Kidney (tissue), 13 donors: ENCODE measurements at regions not wholly inside any gene's neighbourhood (a gene's known extent, or its start where the extent isn't known, plus 50 kb on each side); places are given as distances from the start of the nearest gene placed in this dataset.

Experiments used
- DNase-seq, 5 donors: peaks; one replicate each; pipeline ENCODE4 v3.0.0-alpha.2; 2013 to 2020
- FAIRE-seq: peaks from 2 replicates; lab custom pipeline; 2012; peaks lifted over from hg19 to GRCh38; lab: Jason Lieb, UNC
- H3K27ac ChIP-seq, 2 donors: one replicate each; pipeline ENCODE4 v1.7.0; 2013; ENCODE audit warnings: low read depth in 2 of 2, low read length in 2 of 2, inconsistent platforms in 1 of 2
- H3K27me3 ChIP-seq: one replicate; pipeline ENCODE4 v1.7.1; 2013; ENCODE audit warnings: low read length, inconsistent platforms; ENCODE audit not compliant: control insufficient read depth, insufficient read depth
- H3K36me3 ChIP-seq, 3 donors: one replicate each; pipeline versions ENCODE4 v1.7.0 to v1.7.1; 2013; ENCODE audit warnings: low read length in 3 of 3, control low read depth in 1 of 3, inconsistent platforms in 1 of 3; ENCODE audit not compliant: insufficient read depth in 3 of 3, control insufficient read depth in 2 of 3
- H3K4me1 ChIP-seq, 3 donors: one replicate each; pipeline versions ENCODE4 v1.7.0 to v1.7.1; 2013; ENCODE audit warnings: low read length in 3 of 3, inconsistent platforms in 1 of 3, low read depth in 1 of 3; ENCODE audit not compliant: control insufficient read depth in 2 of 3, insufficient read depth in 2 of 3
- H3K4me3 ChIP-seq, 3 donors: one replicate each; pipeline versions ENCODE4 v1.7.0 to v1.8.1; 2013; ENCODE audit warnings: low read length in 3 of 3, control low read depth in 1 of 3, inconsistent platforms in 1 of 3
- H3K9ac ChIP-seq, 3 donors: one replicate each; pipeline versions ENCODE4 v1.7.0 to v1.7.1; 2013; ENCODE audit warnings: low read length in 3 of 3, control low read depth in 1 of 3, inconsistent platforms in 1 of 3
- H3K9me3 ChIP-seq, 3 donors: one replicate each; pipeline versions ENCODE4 v1.7.0 to v1.7.1; 2013; ENCODE audit warnings: low read length in 3 of 3, control low read depth in 1 of 3, inconsistent platforms in 1 of 3; ENCODE audit not compliant: control insufficient read depth in 2 of 3, insufficient read depth in 1 of 3
- intact Hi-C: fragments of 100-400 bp; cut with DNase I; formaldehyde crosslinking; loops from one replicate; pipeline ENCODE4 v1.11.1; 2022
- TF ChIP-seq, protein P1 (sequence below): IDR thresholded peaks from 3 replicates; pipeline ENCODE4 v1.5.1; 2012; ENCODE audit warnings: mild to moderate bottlenecking, moderate library complexity, borderline replicate concordance; ENCODE audit not compliant: insufficient read depth; ENCODE audit errors: extremely low read depth
- donor health status: control.
- donor health status: control.
- donor health status: control.
- donor health status: control.
- donor health status: control.
- donor health status: DM: yes; HTN: yes; CAD: no.
- donor health status: Normal renal cell carcinoma (clear cell type).

DNA sequence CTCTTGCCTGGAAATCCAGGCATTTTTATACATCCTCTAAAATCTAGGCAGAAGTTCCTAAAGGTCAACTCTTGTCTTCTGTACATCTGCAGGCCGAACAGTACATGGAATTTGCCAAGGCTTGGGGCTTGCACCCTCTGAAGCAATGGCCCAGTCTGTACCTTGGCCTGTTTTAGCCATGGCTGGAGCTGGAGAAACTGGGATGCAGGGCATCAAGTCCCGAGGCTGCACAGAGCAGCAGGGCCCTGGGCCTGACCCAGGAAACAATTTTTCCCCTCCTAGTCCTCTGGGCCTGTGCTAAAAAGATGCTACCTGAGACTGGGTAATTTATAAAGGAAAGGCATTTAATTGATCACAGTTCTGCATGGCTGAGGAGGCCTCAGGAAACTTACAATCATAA is 520.8 kb upstream of the MIR17HG start:
- Histone ChIP-seq H3K9ac (no peak overlapping the region), H3K4me1 (no peaks in the 10 kb centered on the region), H3K27ac (no peak overlapping the region), H3K27me3 (no peaks in the 10 kb centered on the region), H3K9me3 (no peaks in the 10 kb centered on the region), H3K4me3 (no peak overlapping the region), H3K36me3 (no peaks in the 10 kb centered on the region)
- DNase-seq (no peak), FAIRE-seq (no peak)
- TF ChIP-seq, protein P1, sequence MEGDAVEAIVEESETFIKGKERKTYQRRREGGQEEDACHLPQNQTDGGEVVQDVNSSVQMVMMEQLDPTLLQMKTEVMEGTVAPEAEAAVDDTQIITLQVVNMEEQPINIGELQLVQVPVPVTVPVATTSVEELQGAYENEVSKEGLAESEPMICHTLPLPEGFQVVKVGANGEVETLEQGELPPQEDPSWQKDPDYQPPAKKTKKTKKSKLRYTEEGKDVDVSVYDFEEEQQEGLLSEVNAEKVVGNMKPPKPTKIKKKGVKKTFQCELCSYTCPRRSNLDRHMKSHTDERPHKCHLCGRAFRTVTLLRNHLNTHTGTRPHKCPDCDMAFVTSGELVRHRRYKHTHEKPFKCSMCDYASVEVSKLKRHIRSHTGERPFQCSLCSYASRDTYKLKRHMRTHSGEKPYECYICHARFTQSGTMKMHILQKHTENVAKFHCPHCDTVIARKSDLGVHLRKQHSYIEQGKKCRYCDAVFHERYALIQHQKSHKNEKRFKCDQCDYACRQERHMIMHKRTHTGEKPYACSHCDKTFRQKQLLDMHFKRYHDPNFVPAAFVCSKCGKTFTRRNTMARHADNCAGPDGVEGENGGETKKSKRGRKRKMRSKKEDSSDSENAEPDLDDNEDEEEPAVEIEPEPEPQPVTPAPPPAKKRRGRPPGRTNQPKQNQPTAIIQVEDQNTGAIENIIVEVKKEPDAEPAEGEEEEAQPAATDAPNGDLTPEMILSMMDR, result no peak
- intact Hi-C loops, result no loop called here

DNA sequence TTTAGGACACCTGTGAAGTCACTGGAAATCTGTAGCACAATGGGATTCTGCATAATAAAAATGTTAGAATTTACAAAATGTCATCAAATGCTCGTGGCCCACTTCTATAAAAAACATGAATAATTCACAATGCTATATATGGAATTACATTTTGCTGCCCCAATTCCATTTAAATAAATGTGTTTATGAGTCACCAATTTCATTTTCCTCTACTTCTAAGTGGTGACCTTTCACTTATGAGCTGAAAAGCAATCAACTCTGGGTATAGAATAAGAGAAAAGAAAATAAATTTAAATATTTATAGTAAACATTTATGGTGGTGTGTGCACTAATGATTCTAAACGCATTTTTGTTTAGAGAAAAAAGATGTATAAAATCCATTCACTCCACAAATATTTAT is 516.7 kb upstream of the MIR17HG start:
- FAIRE-seq (no peak), DNase-seq (no peak)
- TF ChIP-seq, protein P1, result no peak
- no peaks in the 10 kb centered on the region for H3K4me1 ChIP-seq
- no peaks in the 10 kb centered on the region for H3K9me3 ChIP-seq
- no peak overlapping the region for H3K4me3 ChIP-seq
- H3K27ac ChIP-seq, result no peak overlapping the region
- no peaks in the 10 kb centered on the region for H3K27me3 ChIP-seq
- no peak overlapping the region for H3K9ac ChIP-seq
- intact Hi-C loops, result no loop called here
- no peaks in the 10 kb centered on the region for H3K36me3 ChIP-seq

DNA sequence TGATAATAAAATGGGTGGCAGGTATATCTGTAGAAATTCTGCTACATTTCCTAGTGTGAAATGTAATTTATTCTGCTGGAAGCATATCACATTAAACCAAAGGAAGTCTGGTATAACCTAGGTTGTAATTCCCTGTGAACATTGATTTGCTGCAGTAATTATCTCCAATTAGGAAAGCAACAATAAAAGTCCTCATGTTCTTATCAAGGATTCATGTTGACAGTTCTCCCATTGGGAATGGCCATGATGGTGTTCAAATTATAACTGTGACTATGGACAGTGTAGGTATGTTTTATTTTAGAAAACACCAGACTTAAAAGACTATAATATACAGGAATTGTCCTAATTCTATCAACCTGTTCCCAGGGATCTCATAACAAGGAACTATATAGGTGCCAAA is 513.5 kb upstream of the MIR17HG start:
- no peaks in the 10 kb centered on the region for H3K36me3 ChIP-seq

DNA sequence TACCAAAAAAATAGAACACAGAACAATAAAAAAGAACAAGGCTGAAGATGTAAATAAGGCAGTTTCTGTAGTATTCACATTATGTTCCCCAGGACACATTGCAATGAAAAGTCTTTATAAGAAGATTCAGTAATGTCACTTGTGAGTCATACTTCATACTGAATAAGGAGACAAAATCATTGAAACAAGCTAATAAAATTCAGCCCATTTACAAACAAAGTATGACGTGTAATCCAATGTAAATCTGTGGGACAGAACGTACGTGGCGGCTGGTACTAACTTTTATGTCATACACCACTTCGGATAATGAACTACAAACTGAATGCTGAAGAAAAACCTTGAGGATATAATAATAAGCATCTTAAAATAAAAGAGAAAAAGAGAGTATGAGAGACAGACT is 512.8 kb upstream of the MIR17HG start:
- Histone ChIP-seq H3K36me3 (no peaks in the 10 kb centered on the region), H3K4me1 (no peaks in the 10 kb centered on the region), H3K9ac (no peak overlapping the region), H3K27me3 (no peaks in the 10 kb centered on the region), H3K9me3 (no peaks in the 10 kb centered on the region), H3K4me3 (no peak overlapping the region), H3K27ac (no peak overlapping the region)
- DNase-seq (no peak), FAIRE-seq (no peak)
- TF ChIP-seq, protein P1, result no peak
- intact Hi-C loops, result no loop called here

More for the DNA sequence above, 513.5 kb upstream of the MIR17HG start:
- H3K4me3 ChIP-seq, result no peak overlapping the region
- H3K9ac ChIP-seq, result no peak overlapping the region
- no peak for DNase-seq
- no peaks in the 10 kb centered on the region for H3K4me1 ChIP-seq
- no peaks in the 10 kb centered on the region for H3K9me3 ChIP-seq
- intact Hi-C loops, result no loop called here
- no peak for FAIRE-seq
- no peaks in the 10 kb centered on the region for H3K27me3 ChIP-seq
- no peak overlapping the region for H3K27ac ChIP-seq
- TF ChIP-seq, protein P1, result no peak
